GM23338 (cell line): ENCODE measurements at regions not wholly inside any gene's neighbourhood (a gene's known extent, or its start where the extent isn't known, plus 50 kb on each side); places are given as distances from the start of the nearest gene placed in this dataset.

ENCODE experiments used
- ATAC-seq: fragments of 200-7000 bp; cut with Tn5 transposase; 3 replicates; pipeline ENCODE4 v1.9.1; 2020
- DNase-seq: peaks from one replicate; pipeline ENCODE4 v3.0.0-alpha.2; 2015; ENCODE audit warnings: low spot score
- H2AFZ ChIP-seq: fragments of 200-600 bp; sonication (generic); 2 replicates; pipeline ENCODE4 v1.8.0; 2016; ENCODE audit warnings: antibody characterized with exemption, mild to moderate bottlenecking, moderate library complexity
- H3F3A ChIP-seq: fragments of 200-600 bp; sonication (generic); replicated peaks from 2 replicates; pipeline ENCODE4 v1.8.0; 2017; ENCODE audit warnings: antibody characterized with exemption, mixed run types, low read depth
- H3K27ac ChIP-seq: fragments of 200-600 bp; sonication (generic); 2 replicates; pipeline ENCODE4 v1.6.1; 2016; ENCODE audit warnings: low read depth
- H3K27me3 ChIP-seq: fragments of 200-600 bp; sonication (generic); 2 replicates; pipeline ENCODE4 v1.8.0; 2016; ENCODE audit warnings: mild to moderate bottlenecking, mixed run types, moderate library complexity; ENCODE audit not compliant: insufficient read depth
- H3K36me3 ChIP-seq: fragments of 200-600 bp; sonication (generic); 2 replicates; pipeline ENCODE4 v1.8.0; 2016; ENCODE audit warnings: mild to moderate bottlenecking; ENCODE audit not compliant: insufficient read depth
- H3K4me1 ChIP-seq: fragments of 200-600 bp; sonication (generic); 2 replicates; pipeline ENCODE4 v1.8.0; 2016; ENCODE audit warnings: mild to moderate bottlenecking, moderate library complexity; ENCODE audit not compliant: insufficient read depth
- H3K4me2 ChIP-seq: fragments of 200-600 bp; sonication (generic); 2 replicates; pipeline ENCODE4 v1.7.1; 2017; ENCODE audit warnings: mixed run types
- H3K4me3 ChIP-seq: fragments of 200-600 bp; sonication (generic); 2 replicates; pipeline ENCODE4 v1.6.1; 2016; ENCODE audit warnings: mixed run types
- H3K79me2 ChIP-seq: fragments of 200-600 bp; sonication (generic); replicated peaks from 2 replicates; pipeline ENCODE4 v1.8.0; 2017; ENCODE audit warnings: mild to moderate bottlenecking; ENCODE audit not compliant: insufficient read depth
- H3K9me2 ChIP-seq: fragments of 200-600 bp; sonication (generic); 2 replicates; pipeline ENCODE4 v1.8.0; 2017; ENCODE audit not compliant: insufficient read depth
- H4K20me1 ChIP-seq: fragments of 200-600 bp; sonication (generic); replicated peaks from 2 replicates; pipeline ENCODE4 v1.8.0; 2017; ENCODE audit warnings: mild to moderate bottlenecking; ENCODE audit not compliant: insufficient read depth
- H3K27ac Mint-ChIP-seq: 2 replicates; pipeline ENCODE4 v1.8.0; 2020; ENCODE audit warnings: inconsistent platforms, mild to moderate bottlenecking, moderate library complexity, mixed read lengths
- H3K27me3 Mint-ChIP-seq: 3 replicates; pipeline ENCODE4 v1.8.0; 2022; ENCODE audit warnings: low read depth, mild to moderate bottlenecking, moderate library complexity, mixed read lengths, inconsistent platforms; ENCODE audit not compliant: insufficient read depth, poor library complexity
- H3K36me3 Mint-ChIP-seq: 3 replicates; pipeline ENCODE4 v1.8.0; 2021; ENCODE audit warnings: low read depth, mild to moderate bottlenecking, inconsistent platforms, moderate library complexity, mixed read lengths
- H3K4me1 Mint-ChIP-seq: 3 replicates; pipeline ENCODE4 v1.8.0; 2020; ENCODE audit warnings: mild to moderate bottlenecking, inconsistent platforms, mixed read lengths
- H3K4me3 Mint-ChIP-seq: 3 replicates; pipeline ENCODE4 v1.8.0; 2021; ENCODE audit warnings: moderate library complexity, mild to moderate bottlenecking, inconsistent platforms, mixed read lengths
- H3K9me3 Mint-ChIP-seq: 3 replicates; pipeline ENCODE4 v1.8.0; 2020; ENCODE audit warnings: moderate library complexity, mild to moderate bottlenecking, inconsistent platforms, mixed read lengths
- CREB1 ChIP-seq: fragments of 250-450 bp; sonication (Bioruptor Pico); IDR thresholded peaks from 2 replicates; pipeline ENCODE4 v1.5.0; 2020; ENCODE audit warnings: low read depth, mild to moderate bottlenecking, moderate library complexity
- EZH2 ChIP-seq: fragments of 200-600 bp; sonication (generic); IDR thresholded peaks from one replicate; pipeline ENCODE4 v1.8.0; 2017; ENCODE audit warnings: antibody characterized with exemption, mild to moderate bottlenecking, low read depth; ENCODE audit not compliant: unreplicated experiment
- EZH2phosphoT487 ChIP-seq: fragments of 200-600 bp; sonication (generic); IDR thresholded peaks from one replicate; pipeline ENCODE4 v1.8.1; 2018; ENCODE audit warnings: antibody characterized with exemption; ENCODE audit not compliant: unreplicated experiment
- JUNB ChIP-seq: IDR thresholded peaks from one replicate; pipeline ENCODE4 v1.6.1; 2016; ENCODE audit warnings: antibody characterized with exemption; ENCODE audit not compliant: unreplicated experiment
- NANOG ChIP-seq: IDR thresholded peaks from 2 replicates; pipeline ENCODE4 v1.6.1; 2016; ENCODE audit warnings: antibody characterized with exemption, borderline replicate concordance
- POLR2AphosphoS5 ChIP-seq: IDR thresholded peaks from 2 replicates; pipeline ENCODE4 v1.6.1; 2016; ENCODE audit warnings: antibody characterized with exemption, low read depth
- REST ChIP-seq: IDR thresholded peaks from one replicate; pipeline ENCODE4 v1.6.1; 2018; ENCODE audit warnings: antibody characterized with exemption; ENCODE audit not compliant: unreplicated experiment
- STAT1 ChIP-seq: IDR thresholded peaks from one replicate; pipeline ENCODE4 v1.6.1; 2016; ENCODE audit warnings: antibody characterized with exemption; ENCODE audit not compliant: unreplicated experiment
- ZNF114 ChIP-seq: fragments of 250-450 bp; sonication (Bioruptor Pico); IDR thresholded peaks from 2 replicates; pipeline ENCODE4 v1.5.0; 2020; ENCODE audit warnings: mild to moderate bottlenecking, moderate library complexity
- ZNF331 ChIP-seq: fragments of 250-450 bp; sonication (Bioruptor Pico); IDR thresholded peaks from 2 replicates; pipeline ENCODE4 v1.5.0; 2020; ENCODE audit warnings: low read depth, mild to moderate bottlenecking, moderate library complexity
- TF ChIP-seq, protein P1 (sequence below), 2 experiments: fragments of 200-600 bp in 1 of 2; sonication (generic) in 1 of 2; conservative IDR thresholded peaks; 2 replicates each; pipeline versions ENCODE4 v1.5.1 to v1.6.1; 2016 to 2017; ENCODE audit warnings: antibody characterized with exemption in 2 of 2, low read depth in 2 of 2, mild to moderate bottlenecking in 2 of 2, moderate library complexity in 1 of 2
- TF ChIP-seq, protein P2 (sequence below): IDR thresholded peaks from 2 replicates; pipeline ENCODE4 v1.6.1; 2016; ENCODE audit warnings: antibody characterized with exemption
- TF ChIP-seq, protein P3 (sequence below): fragments of 250-450 bp; sonication (Bioruptor Pico); IDR thresholded peaks from 2 replicates; pipeline ENCODE4 v1.5.0; 2020; ENCODE audit warnings: mild to moderate bottlenecking, moderate library complexity

GRCh38 chr10:123354521-123354920 lies 200.3 kb downstream of the BUB3 start:
- Histone ChIP-seq H3K27me3 (no peaks in the 10 kb centered on the region), H3K4me2 (no peak overlapping the region), H3F3A (no peaks in the 10 kb centered on the region), H2AFZ (no peak overlapping the region), H3K27ac (no peak overlapping the region), H4K20me1 (no peaks in the 10 kb centered on the region), H3K79me2 (no peaks in the 10 kb centered on the region), H3K4me3 (no peak overlapping the region), H3K9me2 (no peaks in the 10 kb centered on the region), H3K4me1 (peaks cover 20% of the 10 kb centered on the region), H3K36me3 (no peaks in the 10 kb centered on the region)
- no peaks in the 10 kb centered on the region for H3K9me3 Mint-ChIP-seq
- H3K4me1 Mint-ChIP-seq: peaks cover 29% of the 10 kb centered on the region
- TF ChIP-seq, protein P1, sequence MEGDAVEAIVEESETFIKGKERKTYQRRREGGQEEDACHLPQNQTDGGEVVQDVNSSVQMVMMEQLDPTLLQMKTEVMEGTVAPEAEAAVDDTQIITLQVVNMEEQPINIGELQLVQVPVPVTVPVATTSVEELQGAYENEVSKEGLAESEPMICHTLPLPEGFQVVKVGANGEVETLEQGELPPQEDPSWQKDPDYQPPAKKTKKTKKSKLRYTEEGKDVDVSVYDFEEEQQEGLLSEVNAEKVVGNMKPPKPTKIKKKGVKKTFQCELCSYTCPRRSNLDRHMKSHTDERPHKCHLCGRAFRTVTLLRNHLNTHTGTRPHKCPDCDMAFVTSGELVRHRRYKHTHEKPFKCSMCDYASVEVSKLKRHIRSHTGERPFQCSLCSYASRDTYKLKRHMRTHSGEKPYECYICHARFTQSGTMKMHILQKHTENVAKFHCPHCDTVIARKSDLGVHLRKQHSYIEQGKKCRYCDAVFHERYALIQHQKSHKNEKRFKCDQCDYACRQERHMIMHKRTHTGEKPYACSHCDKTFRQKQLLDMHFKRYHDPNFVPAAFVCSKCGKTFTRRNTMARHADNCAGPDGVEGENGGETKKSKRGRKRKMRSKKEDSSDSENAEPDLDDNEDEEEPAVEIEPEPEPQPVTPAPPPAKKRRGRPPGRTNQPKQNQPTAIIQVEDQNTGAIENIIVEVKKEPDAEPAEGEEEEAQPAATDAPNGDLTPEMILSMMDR (conservative IDR thresholded peaks at IDR 0.05; ENCODE audit: low read depth in 2 of 2): no peak
- TF ChIP-seq JUNB: no peak
- TF ChIP-seq, protein P2, sequence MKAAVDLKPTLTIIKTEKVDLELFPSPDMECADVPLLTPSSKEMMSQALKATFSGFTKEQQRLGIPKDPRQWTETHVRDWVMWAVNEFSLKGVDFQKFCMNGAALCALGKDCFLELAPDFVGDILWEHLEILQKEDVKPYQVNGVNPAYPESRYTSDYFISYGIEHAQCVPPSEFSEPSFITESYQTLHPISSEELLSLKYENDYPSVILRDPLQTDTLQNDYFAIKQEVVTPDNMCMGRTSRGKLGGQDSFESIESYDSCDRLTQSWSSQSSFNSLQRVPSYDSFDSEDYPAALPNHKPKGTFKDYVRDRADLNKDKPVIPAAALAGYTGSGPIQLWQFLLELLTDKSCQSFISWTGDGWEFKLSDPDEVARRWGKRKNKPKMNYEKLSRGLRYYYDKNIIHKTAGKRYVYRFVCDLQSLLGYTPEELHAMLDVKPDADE: no peak
- no peak for TF ChIP-seq EZH2
- no peak for TF ChIP-seq EZH2phosphoT487
- TF ChIP-seq, protein P3, sequence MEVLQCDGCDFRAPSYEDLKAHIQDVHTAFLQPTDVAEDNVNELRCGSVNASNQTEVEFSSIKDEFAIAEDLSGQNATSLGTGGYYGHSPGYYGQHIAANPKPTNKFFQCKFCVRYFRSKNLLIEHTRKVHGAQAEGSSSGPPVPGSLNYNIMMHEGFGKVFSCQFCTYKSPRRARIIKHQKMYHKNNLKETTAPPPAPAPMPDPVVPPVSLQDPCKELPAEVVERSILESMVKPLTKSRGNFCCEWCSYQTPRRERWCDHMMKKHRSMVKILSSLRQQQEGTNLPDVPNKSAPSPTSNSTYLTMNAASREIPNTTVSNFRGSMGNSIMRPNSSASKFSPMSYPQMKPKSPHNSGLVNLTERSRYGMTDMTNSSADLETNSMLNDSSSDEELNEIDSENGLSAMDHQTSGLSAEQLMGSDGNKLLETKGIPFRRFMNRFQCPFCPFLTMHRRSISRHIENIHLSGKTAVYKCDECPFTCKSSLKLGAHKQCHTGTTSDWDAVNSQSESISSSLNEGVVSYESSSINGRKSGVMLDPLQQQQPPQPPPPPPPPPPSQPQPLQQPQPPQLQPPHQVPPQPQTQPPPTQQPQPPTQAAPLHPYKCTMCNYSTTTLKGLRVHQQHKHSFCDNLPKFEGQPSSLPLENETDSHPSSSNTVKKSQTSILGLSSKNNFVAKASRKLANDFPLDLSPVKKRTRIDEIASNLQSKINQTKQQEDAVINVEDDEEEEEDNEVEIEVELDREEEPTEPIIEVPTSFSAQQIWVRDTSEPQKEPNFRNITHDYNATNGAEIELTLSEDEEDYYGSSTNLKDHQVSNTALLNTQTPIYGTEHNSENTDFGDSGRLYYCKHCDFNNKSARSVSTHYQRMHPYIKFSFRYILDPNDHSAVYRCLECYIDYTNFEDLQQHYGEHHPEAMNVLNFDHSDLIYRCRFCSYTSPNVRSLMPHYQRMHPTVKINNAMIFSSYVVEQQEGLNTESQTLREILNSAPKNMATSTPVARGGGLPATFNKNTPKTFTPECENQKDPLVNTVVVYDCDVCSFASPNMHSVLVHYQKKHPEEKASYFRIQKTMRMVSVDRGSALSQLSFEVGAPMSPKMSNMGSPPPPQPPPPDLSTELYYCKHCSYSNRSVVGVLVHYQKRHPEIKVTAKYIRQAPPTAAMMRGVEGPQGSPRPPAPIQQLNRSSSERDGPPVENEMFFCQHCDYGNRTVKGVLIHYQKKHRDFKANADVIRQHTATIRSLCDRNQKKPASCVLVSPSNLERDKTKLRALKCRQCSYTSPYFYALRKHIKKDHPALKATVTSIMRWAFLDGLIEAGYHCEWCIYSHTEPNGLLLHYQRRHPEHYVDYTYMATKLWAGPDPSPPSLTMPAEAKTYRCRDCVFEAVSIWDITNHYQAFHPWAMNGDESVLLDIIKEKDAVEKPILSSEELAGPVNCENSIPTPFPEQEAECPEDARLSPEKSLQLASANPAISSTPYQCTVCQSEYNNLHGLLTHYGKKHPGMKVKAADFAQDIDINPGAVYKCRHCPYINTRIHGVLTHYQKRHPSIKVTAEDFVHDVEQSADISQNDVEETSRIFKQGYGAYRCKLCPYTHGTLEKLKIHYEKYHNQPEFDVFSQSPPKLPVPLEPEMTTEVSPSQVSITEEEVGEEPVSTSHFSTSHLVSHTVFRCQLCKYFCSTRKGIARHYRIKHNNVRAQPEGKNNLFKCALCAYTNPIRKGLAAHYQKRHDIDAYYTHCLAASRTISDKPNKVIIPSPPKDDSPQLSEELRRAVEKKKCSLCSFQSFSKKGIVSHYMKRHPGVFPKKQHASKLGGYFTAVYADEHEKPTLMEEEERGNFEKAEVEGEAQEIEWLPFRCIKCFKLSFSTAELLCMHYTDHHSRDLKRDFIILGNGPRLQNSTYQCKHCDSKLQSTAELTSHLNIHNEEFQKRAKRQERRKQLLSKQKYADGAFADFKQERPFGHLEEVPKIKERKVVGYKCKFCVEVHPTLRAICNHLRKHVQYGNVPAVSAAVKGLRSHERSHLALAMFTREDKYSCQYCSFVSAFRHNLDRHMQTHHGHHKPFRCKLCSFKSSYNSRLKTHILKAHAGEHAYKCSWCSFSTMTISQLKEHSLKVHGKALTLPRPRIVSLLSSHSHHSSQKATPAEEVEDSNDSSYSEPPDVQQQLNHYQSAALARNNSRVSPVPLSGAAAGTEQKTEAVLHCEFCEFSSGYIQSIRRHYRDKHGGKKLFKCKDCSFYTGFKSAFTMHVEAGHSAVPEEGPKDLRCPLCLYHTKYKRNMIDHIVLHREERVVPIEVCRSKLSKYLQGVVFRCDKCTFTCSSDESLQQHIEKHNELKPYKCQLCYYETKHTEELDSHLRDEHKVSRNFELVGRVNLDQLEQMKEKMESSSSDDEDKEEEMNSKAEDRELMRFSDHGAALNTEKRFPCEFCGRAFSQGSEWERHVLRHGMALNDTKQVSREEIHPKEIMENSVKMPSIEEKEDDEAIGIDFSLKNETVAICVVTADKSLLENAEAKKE (CRISPR knock-in tag): no peak
- TF ChIP-seq ZNF114 (CRISPR knock-in tag): no peak
- no peak for TF ChIP-seq REST
- no peak for TF ChIP-seq ZNF331 (CRISPR knock-in tag)
- no peak for TF ChIP-seq NANOG
- no peak for TF ChIP-seq STAT1
- no peak for TF ChIP-seq CREB1
- TF ChIP-seq POLR2AphosphoS5: no peak
- H3K36me3 Mint-ChIP-seq: no peaks in the 10 kb centered on the region
- no peak overlapping the region for H3K4me3 Mint-ChIP-seq
- H3K27me3 Mint-ChIP-seq: peaks cover 14% of the 10 kb centered on the region
- ATAC-seq (no peak), DNase-seq (no peak)
- H3K27ac Mint-ChIP-seq: no peak overlapping the region
